HEK293T (cell line): ENCODE measurements at regions not wholly inside any gene's neighbourhood (a gene's known extent, or its start where the extent isn't known, plus 50 kb on each side); places are given as distances from the start of the nearest gene placed in this dataset.

Source experiments
- BHLHE40 ChIP-seq: fragments of 450-650 bp; IDR thresholded peaks from 2 replicates; pipeline ENCODE4 v1.6.1; 2016; ENCODE audit warnings: mild to moderate bottlenecking, moderate library complexity, borderline replicate concordance
- ELF4 ChIP-seq: fragments of 450-650 bp; IDR thresholded peaks from 2 replicates; pipeline ENCODE4 v1.6.1; 2017; ENCODE audit warnings: antibody characterized with exemption
- FOXA1 ChIP-seq: fragments of 450-650 bp; IDR thresholded peaks from 2 replicates; pipeline ENCODE4 v1.6.1; 2016; ENCODE audit warnings: mild to moderate bottlenecking
- FOXM1 ChIP-seq: fragments of 450-650 bp; IDR thresholded peaks from 2 replicates; pipeline ENCODE4 v1.6.1; 2017; ENCODE audit warnings: mild to moderate bottlenecking, borderline replicate concordance
- HDGF ChIP-seq: fragments of 450-650 bp; IDR thresholded peaks from 2 replicates; pipeline ENCODE4 v1.6.1; 2017; ENCODE audit warnings: antibody characterized with exemption, borderline replicate concordance
- NFRKB ChIP-seq: fragments of 450-650 bp; IDR thresholded peaks from 2 replicates; pipeline ENCODE4 v1.6.1; 2016; ENCODE audit warnings: mild to moderate bottlenecking, moderate library complexity
- SP1 ChIP-seq: fragments of 450-650 bp; IDR thresholded peaks from 2 replicates; pipeline ENCODE4 v1.6.1; 2017
- SUZ12 ChIP-seq: fragments of 450-650 bp; IDR thresholded peaks from 2 replicates; pipeline ENCODE4 v1.6.1; 2016; ENCODE audit warnings: mild to moderate bottlenecking
- TARDBP ChIP-seq: fragments of 450-650 bp; IDR thresholded peaks from 2 replicates; pipeline ENCODE4 v1.6.1; 2016
- ZNF384 ChIP-seq: fragments of 450-650 bp; IDR thresholded peaks from 2 replicates; pipeline ENCODE4 v1.6.1; 2016

DNA sequence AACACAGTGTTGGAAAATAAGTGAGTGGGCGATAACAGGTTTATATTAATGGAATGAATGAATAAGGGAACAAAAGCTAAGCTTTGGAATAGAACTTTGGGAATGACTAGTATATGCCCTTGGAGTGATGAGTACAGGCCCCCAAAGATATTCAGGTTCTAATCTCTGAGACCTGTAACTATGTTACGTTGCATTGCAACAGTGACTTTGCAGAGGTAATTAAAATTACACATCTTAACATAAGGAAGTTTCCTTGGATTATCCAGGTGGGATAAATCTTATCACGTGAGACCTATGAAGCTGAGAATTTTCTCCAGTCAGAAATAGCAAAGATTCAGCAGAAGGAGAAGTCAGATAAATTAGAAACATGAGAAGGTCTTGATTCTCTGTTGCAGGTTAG is 661.5 kb upstream of the LINC00305 start:
- TF ChIP-seq TARDBP (no peak), NFRKB (no peak), ZNF384 (no peak), BHLHE40 (no peak), HDGF (no peak), ELF4 (no peak), FOXA1 (no peak), FOXM1 (no peak), SUZ12 (no peak), SP1 (no peak)
